ENCODE measurements at regions not wholly inside any gene's neighbourhood (a gene's known extent, or its start where the extent isn't known, plus 50 kb on each side); places are given as distances from the start of the nearest gene placed in this dataset.

GRCh38 chr6:144729502-144729901 is 444.4 kb downstream of the UTRN start:
- H3K4me1 ChIP-seq: 0 out of 2 replicates have a peak, but pooled peaks cover 4% of the 10 kb centered on the region
- DNase-seq: no peak
- no peaks in the 10 kb centered on the region for H3K9me3 ChIP-seq
- 0 out of 2 replicates have a peak, but pooled peaks cover 3% of the 10 kb centered on the region for H3K36me3 ChIP-seq
- no peak overlapping the region for H3K4me3 ChIP-seq (ENCODE audit: low read depth, low read length)
- no peaks in the 10 kb centered on the region for H3K27me3 ChIP-seq
- TF ChIP-seq, protein P1, sequence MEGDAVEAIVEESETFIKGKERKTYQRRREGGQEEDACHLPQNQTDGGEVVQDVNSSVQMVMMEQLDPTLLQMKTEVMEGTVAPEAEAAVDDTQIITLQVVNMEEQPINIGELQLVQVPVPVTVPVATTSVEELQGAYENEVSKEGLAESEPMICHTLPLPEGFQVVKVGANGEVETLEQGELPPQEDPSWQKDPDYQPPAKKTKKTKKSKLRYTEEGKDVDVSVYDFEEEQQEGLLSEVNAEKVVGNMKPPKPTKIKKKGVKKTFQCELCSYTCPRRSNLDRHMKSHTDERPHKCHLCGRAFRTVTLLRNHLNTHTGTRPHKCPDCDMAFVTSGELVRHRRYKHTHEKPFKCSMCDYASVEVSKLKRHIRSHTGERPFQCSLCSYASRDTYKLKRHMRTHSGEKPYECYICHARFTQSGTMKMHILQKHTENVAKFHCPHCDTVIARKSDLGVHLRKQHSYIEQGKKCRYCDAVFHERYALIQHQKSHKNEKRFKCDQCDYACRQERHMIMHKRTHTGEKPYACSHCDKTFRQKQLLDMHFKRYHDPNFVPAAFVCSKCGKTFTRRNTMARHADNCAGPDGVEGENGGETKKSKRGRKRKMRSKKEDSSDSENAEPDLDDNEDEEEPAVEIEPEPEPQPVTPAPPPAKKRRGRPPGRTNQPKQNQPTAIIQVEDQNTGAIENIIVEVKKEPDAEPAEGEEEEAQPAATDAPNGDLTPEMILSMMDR (IDR thresholded peaks at IDR 0.05; ENCODE audit: low read depth, low read length): no peak

GRCh38 chr6:144730088-144730645 is 445.0 kb downstream of the UTRN start:
- no peak overlapping the region for H3K4me3 ChIP-seq (ENCODE audit: low read depth, low read length)
- DNase-seq: no peak
- no peaks in the 10 kb centered on the region for H3K27me3 ChIP-seq
- H3K36me3 ChIP-seq: 0 out of 2 replicates have a peak, but pooled peaks cover 3% of the 10 kb centered on the region
- TF ChIP-seq, protein P1 (IDR thresholded peaks at IDR 0.05; ENCODE audit: low read depth, low read length): no peak
- 0 out of 2 replicates have a peak, but pooled peaks cover 4% of the 10 kb centered on the region for H3K4me1 ChIP-seq
- H3K9me3 ChIP-seq: no peaks in the 10 kb centered on the region

GRCh38 chr6:144731229-144731628 is 446.1 kb downstream of the UTRN start:
- DNase-seq: no peak
- Histone ChIP-seq H3K4me1 (0 out of 2 replicates have a peak, but pooled peaks cover 1% of the 10 kb centered on the region), H3K4me3 (ENCODE audit: low read depth, low read length) (no peak overlapping the region), H3K9me3 (no peaks in the 10 kb centered on the region), H3K36me3 (0 out of 2 replicates have a peak, but pooled peaks cover 3% of the 10 kb centered on the region), H3K27me3 (no peaks in the 10 kb centered on the region)
- TF ChIP-seq, protein P1 (IDR thresholded peaks at IDR 0.05; ENCODE audit: low read depth, low read length): no peak

GRCh38 chr6:144736763-144737162 is 451.6 kb downstream of the UTRN start:
- no peak for DNase-seq
- H3K36me3 ChIP-seq: no peaks in the 10 kb centered on the region

DNA sequence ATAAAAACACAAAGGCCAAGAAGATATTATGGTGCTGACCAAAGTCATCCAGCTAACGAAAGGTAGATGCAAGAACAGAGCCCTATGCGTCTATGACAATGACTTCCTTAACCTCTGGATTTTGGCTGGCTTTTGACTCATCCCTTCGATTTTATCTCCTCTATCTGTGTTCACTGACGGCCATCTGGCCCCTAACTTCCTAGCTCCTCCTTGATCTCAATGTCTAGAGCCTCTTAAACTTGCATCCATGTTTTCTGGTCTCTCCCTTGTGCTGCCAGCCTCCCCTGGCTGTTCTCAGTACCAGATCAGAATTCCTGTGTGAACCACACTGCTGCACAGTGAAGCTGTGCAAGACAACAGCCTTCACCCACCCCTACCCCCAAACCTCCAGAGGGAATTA is 452.9 kb downstream of the UTRN start:
- DNase-seq: no peak
- H3K4me1 ChIP-seq: peaks cover 14% of the 10 kb centered on the region
- TF ChIP-seq, protein P1 (IDR thresholded peaks at IDR 0.05; ENCODE audit: low read depth, low read length): no peak

More at GRCh38 chr6:144736763-144737162, 451.6 kb downstream of the UTRN start:
- Histone ChIP-seq H3K4me1 (peaks cover 8% of the 10 kb centered on the region), H3K9me3 (no peaks in the 10 kb centered on the region), H3K27me3 (no peaks in the 10 kb centered on the region), H3K4me3 (ENCODE audit: low read depth, low read length) (no peak overlapping the region)
- TF ChIP-seq, protein P1 (IDR thresholded peaks at IDR 0.05; ENCODE audit: low read depth, low read length): no peak

GRCh38 chr6:144739873-144740272 is 454.7 kb downstream of the UTRN start:
- Histone ChIP-seq H3K27me3 (no peaks in the 10 kb centered on the region), H3K9me3 (no peaks in the 10 kb centered on the region), H3K4me1 (peaks cover 19% of the 10 kb centered on the region), H3K4me3 (ENCODE audit: low read depth, low read length) (no peak overlapping the region), H3K36me3 (no peaks in the 10 kb centered on the region)
- no peak for DNase-seq
- TF ChIP-seq, protein P1 (IDR thresholded peaks at IDR 0.05; ENCODE audit: low read depth, low read length): no peak

More for the DNA sequence above, 452.9 kb downstream of the UTRN start:
- Histone ChIP-seq H3K4me3 (ENCODE audit: low read depth, low read length) (no peak overlapping the region), H3K9me3 (no peaks in the 10 kb centered on the region), H3K36me3 (no peaks in the 10 kb centered on the region), H3K27me3 (no peaks in the 10 kb centered on the region)
